HG02973 (cell line): ENCODE measurements at regions not wholly inside any gene's neighbourhood (a gene's known extent, or its start where the extent isn't known, plus 50 kb on each side); places are given as distances from the start of the nearest gene placed in this dataset.

ENCODE experiments used
- ATAC-seq: cut with Tn5 transposase; IDR thresholded peaks from one replicate; pipeline ENCODE4 v1.9.1; 2021; ENCODE audit warnings: moderate library complexity; ENCODE audit not compliant: unreplicated experiment

DNA sequence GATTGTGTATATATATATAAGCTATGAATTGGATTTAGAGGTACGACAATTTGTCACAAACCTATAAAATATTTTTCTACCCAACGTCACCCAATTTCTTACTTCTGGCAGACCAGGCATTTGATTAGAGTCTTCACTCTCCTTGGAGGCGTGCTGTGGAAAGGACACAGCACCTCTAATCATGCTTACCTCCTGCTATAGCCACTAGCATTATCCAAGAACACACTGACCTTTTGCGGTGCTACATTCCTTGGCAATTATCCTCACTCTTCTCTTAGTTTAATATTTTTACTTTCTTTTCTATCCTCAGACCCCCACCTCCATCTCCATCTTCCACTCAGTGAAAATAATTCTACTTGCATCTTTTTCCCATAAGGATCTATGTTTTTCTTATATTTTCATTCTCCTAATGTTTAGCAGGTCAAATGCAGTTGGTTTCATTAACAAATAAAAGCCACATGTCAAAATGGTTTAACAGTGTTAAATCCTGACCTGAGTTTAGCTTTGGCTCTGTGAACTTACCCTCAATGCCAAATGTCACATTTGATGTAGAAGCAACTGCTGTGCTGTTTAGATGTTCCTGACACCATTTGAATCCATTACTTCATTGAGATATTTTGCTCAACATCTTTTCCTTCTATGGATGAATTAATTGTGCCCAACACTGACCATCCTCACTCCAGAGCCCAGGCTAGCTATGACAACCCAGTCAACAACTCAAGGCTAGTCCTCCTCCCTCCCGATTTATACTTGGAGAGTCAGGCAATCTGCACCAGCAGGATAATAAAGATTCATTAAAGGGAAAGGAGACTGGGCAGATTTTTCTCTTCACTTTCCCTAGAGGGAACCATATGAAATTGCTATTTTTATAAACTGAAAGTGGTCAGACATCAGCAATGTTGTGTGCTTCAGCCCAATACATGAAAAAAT, 240.5 kb downstream of the MREG start:
- no peak for ATAC-seq

GRCh38 chr2:215772003-215772402, 241.3 kb downstream of the MREG start:
- no peak for ATAC-seq

- no peak for ATAC-seq
These were observed 242.1 kb downstream of the MREG start for GRCh38 chr2:215771241-215771640.

DNA sequence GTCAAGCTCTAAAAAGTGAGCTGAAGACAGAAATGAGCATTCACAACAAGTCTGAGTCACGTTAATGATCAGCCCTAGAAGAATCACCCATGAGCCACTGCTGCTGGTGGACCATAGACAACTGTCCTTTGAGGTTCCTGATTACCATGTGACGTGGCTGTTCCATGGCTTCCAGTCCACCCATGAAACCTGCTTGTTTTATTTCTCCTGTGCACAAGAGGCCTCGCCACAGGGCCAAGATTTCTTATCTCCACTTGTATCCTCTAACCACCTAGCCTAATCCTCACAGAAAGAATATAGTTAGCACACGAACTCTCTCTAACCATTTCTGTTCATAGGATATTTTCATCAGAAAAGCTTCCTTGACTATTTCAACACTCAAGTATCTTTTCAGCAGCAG, 242.7 kb downstream of the MREG start:
- no peak for ATAC-seq

GRCh38 chr2:215769246-215769645, 244.1 kb downstream of the MREG start:
- ATAC-seq = no peak

DNA sequence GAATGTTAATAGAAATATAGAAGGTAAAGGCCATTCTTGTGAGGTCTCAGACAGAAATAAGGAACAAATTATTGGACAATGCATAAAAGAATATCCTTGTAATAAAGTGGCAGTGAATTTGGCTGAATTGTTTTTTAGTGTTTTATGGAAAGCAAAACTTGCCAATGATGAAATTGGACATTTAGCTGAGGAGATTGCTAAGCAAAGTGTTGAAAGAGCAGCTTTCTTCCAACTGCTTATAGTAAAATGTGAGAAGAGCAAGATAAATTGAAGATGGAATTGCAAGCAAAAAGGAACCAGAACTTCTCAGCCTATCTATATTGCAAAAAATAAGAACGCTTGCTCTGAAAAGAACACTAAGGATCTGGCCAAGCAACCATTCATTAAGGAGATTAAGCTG, 245.7 kb downstream of the MREG start:
- no peak for ATAC-seq

GRCh38 chr2:215765729-215766360, 247.5 kb downstream of the MREG start:
- no peak for ATAC-seq

DNA sequence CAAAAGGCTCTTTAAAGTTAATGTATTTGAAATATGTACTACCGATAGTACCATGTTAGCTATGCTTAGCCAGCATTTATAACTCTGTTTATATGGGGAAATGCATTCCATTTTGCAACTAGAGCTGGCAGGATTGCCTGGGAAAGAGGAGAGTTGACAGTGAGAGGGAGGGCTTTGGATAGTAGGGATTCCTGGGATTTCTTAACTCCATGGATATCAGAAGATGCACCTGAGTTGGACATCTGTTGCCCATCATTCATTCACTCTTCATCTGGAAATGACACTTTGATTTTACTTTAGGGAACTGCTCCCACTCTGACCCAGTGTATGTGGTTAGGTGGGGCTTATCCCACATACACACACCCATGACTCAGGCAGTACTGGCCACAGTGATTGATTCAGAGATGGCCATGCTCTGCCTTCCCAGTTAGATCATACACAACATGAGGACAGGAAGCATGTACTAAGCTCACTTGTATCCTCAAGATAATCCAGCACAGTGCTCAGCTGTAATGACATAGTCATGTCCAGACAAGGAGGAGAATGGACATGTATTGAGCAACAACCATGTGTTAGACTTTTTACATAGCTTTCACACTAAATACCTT, 248.8 kb downstream of the MREG start:
- ATAC-seq = no peak

DNA sequence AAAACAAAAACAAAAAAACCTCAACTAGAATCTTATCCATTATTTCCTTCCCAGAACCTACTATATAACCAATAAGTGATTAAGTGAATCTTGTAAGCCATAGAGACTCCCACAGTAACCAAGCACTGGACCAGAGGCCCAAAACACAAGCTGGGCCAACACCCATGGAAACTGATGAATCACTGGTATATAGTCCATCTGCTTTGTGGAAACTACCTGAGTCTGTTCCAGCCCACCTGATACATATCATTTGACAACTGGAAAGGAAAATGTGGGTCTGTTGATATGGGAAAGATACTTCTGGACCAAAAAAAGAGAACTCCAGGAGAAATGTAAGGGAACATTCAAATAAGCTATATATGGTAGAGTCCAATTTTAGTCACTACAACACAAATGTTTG, 252.8 kb downstream of the MREG start:
- ATAC-seq = no peak

GRCh38 chr2:215760091-215760490, 253.3 kb downstream of the MREG start:
- ATAC-seq = no peak

DNA sequence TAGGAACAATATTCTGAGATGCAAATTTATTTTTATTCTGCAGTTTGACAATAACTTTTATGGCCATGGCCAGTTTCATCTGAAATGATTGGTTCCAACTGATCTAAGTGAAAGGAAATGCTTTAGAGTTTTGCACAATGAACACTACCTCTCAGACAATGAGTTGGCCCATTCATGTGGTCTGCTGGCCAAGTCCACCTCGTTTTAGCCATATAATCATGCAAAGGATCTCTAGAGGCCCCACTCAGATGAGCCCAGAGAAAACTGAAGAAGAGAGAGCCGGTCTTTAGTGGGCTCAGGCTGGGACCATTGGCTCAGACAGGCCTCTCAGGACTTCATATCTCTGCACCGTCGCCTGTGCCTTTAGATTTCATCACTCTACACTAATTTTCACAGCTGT, 254.7 kb downstream of the MREG start:
- no peak for ATAC-seq

GRCh38 chr2:215756346-215756730, 257.0 kb downstream of the MREG start:
- ATAC-seq = no peak

- no peak for ATAC-seq
These were observed 257.6 kb downstream of the MREG start for GRCh38 chr2:215755641-215756345.

- no peak for ATAC-seq
These were observed 258.8 kb downstream of the MREG start for GRCh38 chr2:215754546-215754945.

DNA sequence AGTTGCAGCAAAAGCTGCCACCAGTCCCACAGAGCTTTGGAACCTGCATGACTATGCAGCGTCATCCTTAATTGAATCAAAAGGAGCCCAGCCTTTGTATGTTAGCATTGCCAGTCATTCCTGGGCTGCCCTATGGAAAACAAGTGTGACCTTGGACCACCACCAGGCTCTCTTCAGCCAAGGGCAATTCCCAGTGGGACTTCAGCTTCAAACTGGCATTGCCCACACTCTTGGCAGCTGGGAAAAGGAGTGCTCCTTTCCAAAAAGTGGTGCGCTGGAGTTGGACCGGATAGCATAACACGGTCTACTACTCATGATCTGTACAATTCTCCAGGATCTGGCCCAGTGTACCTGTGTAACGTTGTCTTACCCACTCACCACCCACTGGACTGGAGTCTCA, 259.5 kb downstream of the MREG start:
- ATAC-seq = no peak

DNA sequence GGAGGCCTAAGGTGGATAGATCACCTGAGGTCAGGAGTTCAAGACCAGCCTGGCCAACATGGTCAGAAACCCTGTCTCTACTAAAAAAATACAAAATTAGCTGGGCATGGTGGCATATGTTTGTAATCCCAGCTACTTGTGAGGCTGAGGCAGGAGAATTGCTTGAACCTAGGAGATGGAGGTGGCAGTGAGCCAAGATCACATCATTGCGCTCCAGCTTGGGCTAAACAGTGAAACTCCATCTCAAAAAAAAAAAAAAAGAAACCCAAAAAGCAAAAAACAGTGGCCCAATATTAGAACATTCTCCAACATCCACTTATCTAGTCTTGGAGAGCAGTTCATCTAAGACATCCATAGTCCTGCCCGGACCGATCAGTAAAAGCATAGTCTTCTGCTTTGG, 260.4 kb downstream of the MREG start:
- no peak for ATAC-seq

GRCh38 chr2:215752436-215752835, 260.9 kb downstream of the MREG start:
- ATAC-seq = no peak

GRCh38 chr2:215751911-215752272, 261.5 kb downstream of the MREG start:
- ATAC-seq = no peak

- no peak for ATAC-seq
These were observed 262.0 kb downstream of the MREG start for GRCh38 chr2:215751200-215751910.

DNA sequence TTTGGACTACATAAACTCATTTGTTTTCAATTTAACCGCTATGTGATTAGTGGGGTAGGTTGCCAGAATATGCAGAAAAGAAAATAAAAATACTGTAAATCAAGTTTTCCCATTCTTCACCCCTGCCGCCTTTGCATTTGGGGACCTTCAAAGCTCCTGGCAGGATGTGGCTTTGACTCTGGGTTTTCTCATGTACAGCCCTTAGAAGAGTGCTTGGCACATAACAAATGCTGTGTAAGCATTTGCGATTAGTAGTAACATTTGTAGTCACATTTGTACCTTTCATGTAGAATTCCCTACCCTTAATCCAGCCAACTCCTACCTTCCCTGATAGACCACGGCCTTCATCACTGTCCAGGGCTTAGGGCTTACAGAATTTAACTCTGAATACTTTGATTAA, 262.6 kb downstream of the MREG start:
- ATAC-seq = no peak
